HepG2 (cell line): ENCODE measurements at regions not wholly inside any gene's neighbourhood (a gene's known extent, or its start where the extent isn't known, plus 50 kb on each side); places are given as distances from the start of the nearest gene placed in this dataset.
A peak's percentile ranks its signal among the peaks of the same experiment; 100 is the strongest.

Source experiments
- ATAC-seq: fragments of 200-7000 bp; cut with Tn5 transposase; 3 replicates; pipeline ENCODE4 v1.9.1; 2020; ENCODE audit warnings: mild to moderate bottlenecking, moderate library complexity
- BruUV-seq: library from RNA; stranded (reverse); fragments of 400-500 nt; replicated peaks from 2 replicates; lab custom pipeline; 2021; lab: Mats Ljungman, UMichigan
- CTCF ChIA-PET: fragments of 300-600 bp; formaldehyde crosslinking; extraction: SDS; loops from one replicate; lab custom pipeline; 2021; ENCODE audit warnings: low total read pairs, inconsistent platforms, low intra/inter-chr PET ratio; lab: Yijun Ruan, JAX
- POLR2A ChIA-PET: fragments of 350-600 bp; sonication (Branson Sonifier 250); formaldehyde crosslinking; loops from one replicate; lab custom pipeline; 2020; ENCODE audit warnings: antibody characterized with exemption, inconsistent platforms; lab: Yijun Ruan, JAX
- DNase-seq: peaks from one replicate; pipeline ENCODE4 v3.0.0-alpha.2; 2015; ENCODE audit warnings: low spot score
- FAIRE-seq: peaks from 3 replicates; lab custom pipeline; 2011; peaks lifted over from hg19 to GRCh38; lab: Jason Lieb, UNC
- H2AFZ ChIP-seq: one replicate; pipeline ENCODE4 v1.6.1; 2011; ENCODE audit warnings: low read length, inconsistent platforms
- H3K27ac ChIP-seq: fragments of 300-600 bp; 3 replicates; pipeline ENCODE4 v1.8.0; 2011; ENCODE audit warnings: mixed run types, mild to moderate bottlenecking, mixed read lengths, low read length, inconsistent platforms; ENCODE audit not compliant: insufficient read depth; ENCODE audit errors: extremely low read length
- H3K27me3 ChIP-seq, 2 experiments: fragments of 200-600 bp in 1 of 2; 2 replicates in 1 of 2; 3 replicates in 1 of 2; pipeline versions ENCODE4 v1.6.0 to v1.8.0; 2011; ENCODE audit warnings: low read length in 2 of 2, mild to moderate bottlenecking in 2 of 2, moderate library complexity in 2 of 2, inconsistent platforms in 1 of 2; ENCODE audit not compliant: insufficient read depth in 2 of 2, control insufficient read depth in 1 of 2
- H3K36me3 ChIP-seq, 2 experiments: fragments of 200-600 bp in 1 of 2; replicated peaks in 1 of 2; 2 replicates in 1 of 2; 3 replicates in 1 of 2; pipeline versions ENCODE4 v1.5.1 to v1.8.0; 2011; ENCODE audit warnings: low read length in 2 of 2, inconsistent platforms in 1 of 2; ENCODE audit not compliant: insufficient read depth in 2 of 2, control insufficient read depth in 1 of 2
- H3K4me1 ChIP-seq: 2 replicates; pipeline ENCODE4 v1.5.1; 2012; ENCODE audit warnings: low read length, inconsistent platforms; ENCODE audit not compliant: insufficient read depth
- H3K4me2 ChIP-seq: 2 replicates; pipeline ENCODE4 v1.6.0; 2011; ENCODE audit warnings: low read depth, low read length, inconsistent platforms
- H3K4me3 ChIP-seq, 3 experiments: fragments of 200-600 bp in 1 of 3; sonication (generic), shearing (Covaris generic) in 1 of 3; replicated peaks in 1 of 3; 2 replicates each; pipeline ENCODE4 v1.5.1; 2011 to 2016; ENCODE audit warnings: low read length in 3 of 3, inconsistent platforms in 2 of 3, low read depth in 2 of 3, mild to moderate bottlenecking in 2 of 3, control low read depth in 1 of 3, mixed read lengths in 1 of 3; ENCODE audit not compliant: insufficient read depth in 1 of 3
- H3K79me2 ChIP-seq: one replicate; pipeline ENCODE4 v1.6.1; 2011; ENCODE audit warnings: low read length, inconsistent platforms; ENCODE audit not compliant: insufficient read depth
- H3K9ac ChIP-seq: 2 replicates; pipeline ENCODE4 v1.6.0; 2011; ENCODE audit warnings: mild to moderate bottlenecking, low read depth, low read length, inconsistent platforms; ENCODE audit not compliant: insufficient read depth
- H3K9me3 ChIP-seq: 2 replicates; pipeline ENCODE4 v1.5.1; 2012; ENCODE audit warnings: mild to moderate bottlenecking, low read length
- H4K20me1 ChIP-seq: 2 replicates; pipeline ENCODE4 v1.6.0; 2011; ENCODE audit warnings: inconsistent platforms, mild to moderate bottlenecking, low read length, moderate library complexity; ENCODE audit not compliant: insufficient read depth
- CBX2 ChIP-seq, 2 experiments: fragments of 200-600 bp in 1 of 2; sonication (generic); formaldehyde crosslinking in 1 of 2; IDR thresholded peaks; 2 replicates each; pipeline versions ENCODE4 v1.7.0 to v1.8.1; 2018 to 2022; ENCODE audit warnings: low read depth in 2 of 2, low read length in 1 of 2, mild to moderate bottlenecking in 1 of 2, missing genetic modification reagents in 1 of 2
- CEBPB ChIP-seq: IDR thresholded peaks from 2 replicates; pipeline ENCODE4 v1.6.1; 2011; ENCODE audit warnings: low read depth, low read length, improper control_type of control experiment, borderline replicate concordance
- FOXO4 ChIP-seq: sonication (generic); formaldehyde crosslinking; conservative IDR thresholded peaks from 2 replicates; pipeline ENCODE4 v1.8.1; 2023; ENCODE audit warnings: missing genetic modification reagents
- HDAC6 ChIP-seq: fragments of 200-600 bp; sonication (generic); IDR thresholded peaks from 2 replicates; pipeline ENCODE4 v1.7.0; 2017; ENCODE audit warnings: mild to moderate bottlenecking, antibody characterized with exemption, low read length, low read depth
- HNF4A ChIP-seq: sonication (generic); formaldehyde crosslinking; IDR thresholded peaks from 2 replicates; pipeline ENCODE4 v1.4.0; 2020; ENCODE audit warnings: missing genetic modification reagents
- SMARCE1 ChIP-seq: fragments of 450-650 bp; IDR thresholded peaks from 2 replicates; pipeline ENCODE4 v1.6.1; 2017; ENCODE audit warnings: borderline replicate concordance
- SNAI1 ChIP-seq: sonication (generic); formaldehyde crosslinking; IDR thresholded peaks from 2 replicates; pipeline ENCODE4 v1.5.0; 2020; ENCODE audit warnings: mild to moderate bottlenecking, missing genetic modification reagents, borderline replicate concordance
- TARDBP ChIP-seq: sonication (generic); formaldehyde crosslinking; IDR thresholded peaks from 2 replicates; pipeline ENCODE4 v1.8.0; 2022; ENCODE audit warnings: mild to moderate bottlenecking, missing genetic modification reagents
- ZHX2 ChIP-seq, 2 experiments: sonication (generic) in 1 of 2; formaldehyde crosslinking in 1 of 2; IDR thresholded peaks; 2 replicates each; pipeline versions ENCODE4 v1.6.1 to v1.9.0; 2014 to 2022; ENCODE audit warnings: antibody characterized with exemption in 1 of 2, borderline replicate concordance in 1 of 2, inconsistent platforms in 1 of 2, low read depth in 1 of 2, missing genetic modification reagents in 1 of 2
- ZNF264 ChIP-seq: sonication (generic); formaldehyde crosslinking; IDR thresholded peaks from 2 replicates; pipeline ENCODE4 v1.4.0; 2020; ENCODE audit warnings: missing genetic modification reagents
- ZNF691 ChIP-seq: sonication (generic); formaldehyde crosslinking; IDR thresholded peaks from 2 replicates; pipeline ENCODE4 v1.4.0; 2020; ENCODE audit warnings: missing genetic modification reagents, low read depth, mild to moderate bottlenecking, borderline replicate concordance
- WGBS: methylation state at CpG from one replicate; pipeline ENCODE4 v1.1.6; 2017; ENCODE audit warnings: low lambda C conversion rate; 5-methylcytosine and 5-hydroxymethylcytosine counted together
- in situ Hi-C: cut with HindIII; loops from 2 replicates; pipeline ENCODE4 v1.10.0; 2017; ENCODE audit warnings: low pct_unique_long_range_greater_than_20kb; ENCODE audit not compliant: extremely low pct_ligation_motif_present
- intact Hi-C: fragments of 100-400 bp; cut with micrococcal nuclease; formaldehyde crosslinking; loops from one replicate; pipeline ENCODE4 v1.10.0; 2022; ENCODE audit not compliant: unreplicated experiment

GRCh38 chr10:33073641-33074415, 115.8 kb upstream of the ITGB1 start:
- in situ Hi-C loops: no loop called here
- no peak for ATAC-seq

More at GRCh38 chr10:33073641-33074415, 115.8 kb upstream of the ITGB1 start:
- no peak for DNase-seq
- intact Hi-C loops: no loop called here
- H3K79me2 ChIP-seq: no peaks in the 10 kb centered on the region
- no peak overlapping the region for H3K4me2 ChIP-seq
- POLR2A ChIA-PET: no interaction called here
- no peaks in the 10 kb centered on the region for H3K9me3 ChIP-seq
- 69% methylated on average over 9 of the region's 10 CpGs for WGBS
- CTCF ChIA-PET: no interaction called here
- no peak overlapping the region for H3K27ac ChIP-seq
- H4K20me1 ChIP-seq: no peaks in the 10 kb centered on the region
- no peak overlapping the region for H3K9ac ChIP-seq
- TF ChIP-seq FOXO4 (CRISPR knock-in tag) (no peak), SMARCE1 (no peak), TARDBP (no peak), SNAI1 (CRISPR knock-in tag) (no peak), CEBPB (0 out of 2 replicates have a peak, but pooled peaks have one; percentile 28), ZNF691 (no peak), ZNF264 (peak; percentile 51; the same call in 1 of the 2 replicates), ZHX2 (IDR thresholded peaks at IDR 0.05; ENCODE audit: low read depth) (no peak), ZHX2 (CRISPR knock-in tag; IDR thresholded peaks at IDR 0.05; ENCODE audit: borderline replicate concordance) (no peak), HDAC6 (no peak), CBX2 (IDR thresholded peaks at IDR 0.05; ENCODE audit: low read depth, low read length) (no peak), CBX2 (CRISPR knock-in tag; IDR thresholded peaks at IDR 0.05; ENCODE audit: low read depth) (no peak), HNF4A (no peak)
- TF ChIP-seq, all 625 proteins: peak for 2
- BruUV-seq: no TSS peak
- Histone ChIP-seq H3K4me3 (no peak overlapping the region), H3K27me3 (no peaks in the 10 kb centered on the region), H3K4me1 (no peaks in the 10 kb centered on the region), H3K36me3 (no peaks in the 10 kb centered on the region), H2AFZ (no peak overlapping the region)
- FAIRE-seq: no peak
